ENCODE measurements at regions not wholly inside any gene's neighbourhood (a gene's known extent, or its start where the extent isn't known, plus 50 kb on each side); places are given as distances from the start of the nearest gene placed in this dataset.
"Not testable (repeated sequence)": the region's sequence is repeated elsewhere in the genome, so short reads cannot be mapped to it uniquely, and the experiment has no call there.

DNA sequence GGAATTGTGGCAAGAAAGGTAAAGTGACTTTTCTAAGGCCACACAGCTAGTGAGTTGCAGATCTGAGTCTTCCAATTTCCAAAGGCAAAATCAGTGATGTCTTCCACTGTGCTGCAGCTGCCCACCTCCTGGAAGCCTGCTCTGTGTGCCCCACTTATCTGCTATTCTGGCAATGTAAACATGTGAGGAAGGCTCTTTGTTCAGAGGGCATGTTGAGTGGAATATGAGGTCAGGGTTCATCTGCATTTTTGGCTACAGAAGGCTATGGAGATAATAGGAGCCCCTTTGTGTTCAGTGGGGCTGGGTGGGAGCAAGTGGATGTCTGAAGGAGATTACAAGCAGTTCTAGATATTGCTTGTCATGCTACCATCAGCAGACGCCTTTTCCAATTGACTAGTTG lies 396.2 kb downstream of the BUD13 start:
- Histone ChIP-seq H3K4me1 (no peaks in the 10 kb centered on the region), H3K27me3 (no peaks in the 10 kb centered on the region), H3K9me3 (replicated peaks) (no peaks in the 10 kb centered on the region), H3K4me3 (no peak overlapping the region), H3K27ac (no peak overlapping the region), H3K36me3 (no peaks in the 10 kb centered on the region)
- DNase-seq: no peak

GRCh38 chr11:116376054-116376453 lies 396.7 kb downstream of the BUD13 start:
- no peaks in the 10 kb centered on the region for H3K27me3 ChIP-seq
- no peak overlapping the region for H3K4me3 ChIP-seq
- no peak overlapping the region for H3K27ac ChIP-seq
- H3K4me1 ChIP-seq: no peaks in the 10 kb centered on the region
- H3K9me3 ChIP-seq (replicated peaks): no peaks in the 10 kb centered on the region
- DNase-seq: no peak
- H3K36me3 ChIP-seq: no peaks in the 10 kb centered on the region

DNA sequence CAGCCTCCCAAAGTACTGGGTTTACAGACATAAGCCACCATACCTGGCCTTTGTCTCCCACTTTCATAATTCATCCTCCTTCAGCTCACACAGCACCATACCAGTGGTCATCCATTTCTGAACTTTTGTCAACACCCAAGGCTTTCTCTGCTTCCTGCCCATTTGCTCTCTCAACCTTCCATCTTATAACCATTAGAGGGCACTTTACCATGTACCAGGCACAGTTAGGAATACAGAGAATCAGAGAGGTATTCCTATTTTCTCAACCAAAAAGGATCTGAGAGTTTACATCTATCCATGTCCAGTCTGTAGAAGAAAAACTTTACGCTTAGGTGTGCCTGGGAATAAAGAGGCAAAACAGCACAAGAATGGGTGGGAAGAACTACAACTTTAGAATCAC lies 397.6 kb downstream of the BUD13 start:
- no peak for DNase-seq
- Histone ChIP-seq H3K9me3 (replicated peaks) (no peaks in the 10 kb centered on the region), H3K36me3 (no peaks in the 10 kb centered on the region), H3K27ac (no peak overlapping the region), H3K4me1 (no peaks in the 10 kb centered on the region), H3K4me3 (no peak overlapping the region), H3K27me3 (no peaks in the 10 kb centered on the region)

DNA sequence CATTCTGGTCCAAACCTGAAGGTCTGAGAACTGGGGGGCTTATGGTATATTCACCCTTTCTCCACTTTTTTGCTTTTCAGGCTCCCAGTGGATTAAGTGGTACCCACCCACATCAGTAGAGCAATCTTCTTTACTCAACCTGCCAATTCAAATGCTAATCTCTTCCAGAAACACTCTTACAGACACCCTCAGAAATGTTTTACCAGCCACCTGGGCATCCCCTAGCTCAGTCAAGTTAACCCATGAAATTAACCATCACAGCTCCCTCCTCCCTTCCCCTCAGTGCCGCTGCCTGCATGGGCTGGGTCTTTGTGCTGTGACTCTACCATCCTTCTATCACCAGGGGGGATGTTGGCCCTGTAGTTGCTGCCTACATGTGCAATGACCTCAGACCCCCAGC lies 398.7 kb downstream of the BUD13 start:
- Histone ChIP-seq H3K27me3 (no peaks in the 10 kb centered on the region), H3K27ac (no peak overlapping the region)
- no peak for DNase-seq

GRCh38 chr11:116373104-116373944 lies 399.5 kb downstream of the BUD13 start:
- no peak for DNase-seq
- Histone ChIP-seq H3K4me3 (no peak overlapping the region), H3K27me3 (no peaks in the 10 kb centered on the region), H3K9me3 (replicated peaks) (no peaks in the 10 kb centered on the region), H3K36me3 (no peaks in the 10 kb centered on the region), H3K27ac (no peak overlapping the region), H3K4me1 (no peaks in the 10 kb centered on the region)

More for the DNA sequence above, 398.7 kb downstream of the BUD13 start:
- Histone ChIP-seq H3K9me3 (replicated peaks) (no peaks in the 10 kb centered on the region), H3K4me3 (no peak overlapping the region), H3K36me3 (no peaks in the 10 kb centered on the region), H3K4me1 (no peaks in the 10 kb centered on the region)

DNA sequence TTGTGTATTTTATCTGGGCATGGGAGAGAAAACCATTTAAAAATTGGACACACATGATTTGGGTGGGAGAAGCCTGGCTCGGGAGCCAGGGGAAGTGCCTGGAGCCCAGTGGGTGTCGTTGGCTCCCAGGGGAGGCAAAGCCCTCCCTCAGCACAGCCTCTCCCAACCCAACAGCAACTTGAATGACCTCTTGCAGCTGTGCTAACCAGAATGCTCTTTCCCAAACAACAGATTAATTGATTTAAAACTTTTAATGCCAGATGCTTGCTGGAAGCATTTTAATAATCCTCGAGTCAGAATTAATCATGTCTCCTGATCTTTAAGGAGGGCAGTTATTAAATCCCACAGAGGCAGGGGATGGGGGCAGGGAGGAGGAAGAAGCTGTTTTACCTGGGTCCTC lies 401.6 kb downstream of the BUD13 start:
- Histone ChIP-seq H3K27me3 (no peaks in the 10 kb centered on the region), H3K36me3 (no peaks in the 10 kb centered on the region), H3K27ac (no peak overlapping the region), H3K4me1 (no peaks in the 10 kb centered on the region), H3K9me3 (replicated peaks) (no peaks in the 10 kb centered on the region), H3K4me3 (no peak overlapping the region)
- DNase-seq: no peak

GRCh38 chr11:116368784-116369183 lies 404.0 kb downstream of the BUD13 start:
- H3K27ac ChIP-seq: no peak overlapping the region

GRCh38 chr11:116366980-116367645 lies 405.7 kb downstream of the BUD13 start:
- Histone ChIP-seq H3K4me1 (no peaks in the 10 kb centered on the region), H3K4me3 (no peak overlapping the region), H3K27me3 (no peaks in the 10 kb centered on the region), H3K27ac (no peak overlapping the region), H3K9me3 (replicated peaks) (no peaks in the 10 kb centered on the region), H3K36me3 (no peaks in the 10 kb centered on the region)
- no peak for DNase-seq

More at GRCh38 chr11:116368784-116369183, 404.0 kb downstream of the BUD13 start:
- Histone ChIP-seq H3K4me3 (no peak overlapping the region), H3K4me1 (no peaks in the 10 kb centered on the region), H3K36me3 (no peaks in the 10 kb centered on the region), H3K27me3 (no peaks in the 10 kb centered on the region), H3K9me3 (replicated peaks) (no peaks in the 10 kb centered on the region)
- DNase-seq: no peak

DNA sequence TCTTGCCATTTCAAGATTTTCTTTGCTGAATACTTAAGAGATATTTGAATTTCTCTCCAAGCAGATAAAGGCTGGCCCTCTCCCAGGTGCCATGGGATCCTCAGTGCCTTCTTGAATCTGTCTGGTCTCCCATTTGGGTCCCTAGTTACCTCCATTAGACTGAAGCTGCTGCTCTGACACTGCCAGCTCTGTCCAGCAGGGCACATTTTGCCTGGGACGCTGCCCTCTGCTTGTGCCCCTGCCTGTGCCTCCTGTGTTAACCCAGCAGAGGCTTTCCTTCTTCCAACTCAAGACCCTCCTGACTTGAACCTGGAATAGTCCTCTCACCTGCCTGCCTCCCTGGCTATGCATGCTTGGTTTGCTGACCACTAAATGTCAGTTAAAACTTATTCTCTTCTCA lies 406.3 kb downstream of the BUD13 start:
- no peaks in the 10 kb centered on the region for H3K36me3 ChIP-seq
- H3K27ac ChIP-seq: no peak overlapping the region
- H3K9me3 ChIP-seq (replicated peaks): no peaks in the 10 kb centered on the region
- H3K4me1 ChIP-seq: no peaks in the 10 kb centered on the region
- H3K4me3 ChIP-seq: no peak overlapping the region
- H3K27me3 ChIP-seq: no peaks in the 10 kb centered on the region
- DNase-seq: no peak

DNA sequence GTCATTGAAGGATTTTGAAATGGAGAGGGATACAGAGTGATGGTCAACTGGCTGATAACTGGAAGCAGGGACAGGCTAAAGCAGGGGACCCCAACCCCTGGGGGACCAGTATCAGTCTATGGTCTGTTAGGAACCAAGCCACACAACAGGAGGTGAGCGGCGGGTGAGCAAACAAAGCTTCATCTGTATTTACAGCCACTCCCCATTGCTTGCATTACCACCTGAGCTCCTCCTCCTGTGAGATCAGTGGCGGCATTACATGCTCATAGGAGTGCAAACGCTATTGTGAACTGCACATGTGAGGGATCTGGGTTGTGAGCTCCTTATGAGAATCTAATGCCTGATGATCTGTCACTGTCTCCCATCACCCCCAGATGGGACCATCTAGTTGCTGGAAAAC lies 407.9 kb downstream of the BUD13 start:
- not testable (repeated sequence) for H3K9me3 ChIP-seq (replicated peaks)

GRCh38 chr11:116364348-116364747 lies 408.4 kb downstream of the BUD13 start:
- Histone ChIP-seq H3K36me3 (no peaks in the 10 kb centered on the region), H3K9me3 (replicated peaks) (no peaks in the 10 kb centered on the region), H3K27me3 (no peaks in the 10 kb centered on the region), H3K27ac (no peak overlapping the region), H3K4me3 (no peak overlapping the region), H3K4me1 (no peaks in the 10 kb centered on the region)
- DNase-seq: no peak

More for the DNA sequence above, 407.9 kb downstream of the BUD13 start:
- not testable (repeated sequence) for H3K4me1 ChIP-seq, H3K27ac ChIP-seq, H3K4me3 ChIP-seq, H3K36me3 ChIP-seq, H3K27me3 ChIP-seq, DNase-seq

- Histone ChIP-seq H3K9me3 (replicated peaks) (no peaks in the 10 kb centered on the region), H3K27me3 (no peaks in the 10 kb centered on the region), H3K27ac (no peak overlapping the region), H3K36me3 (no peaks in the 10 kb centered on the region), H3K4me1 (no peaks in the 10 kb centered on the region), H3K4me3 (no peak overlapping the region)
- no peak for DNase-seq
Observed at GRCh38 chr11:116360221-116360941, 412.4 kb downstream of the BUD13 start.

DNA sequence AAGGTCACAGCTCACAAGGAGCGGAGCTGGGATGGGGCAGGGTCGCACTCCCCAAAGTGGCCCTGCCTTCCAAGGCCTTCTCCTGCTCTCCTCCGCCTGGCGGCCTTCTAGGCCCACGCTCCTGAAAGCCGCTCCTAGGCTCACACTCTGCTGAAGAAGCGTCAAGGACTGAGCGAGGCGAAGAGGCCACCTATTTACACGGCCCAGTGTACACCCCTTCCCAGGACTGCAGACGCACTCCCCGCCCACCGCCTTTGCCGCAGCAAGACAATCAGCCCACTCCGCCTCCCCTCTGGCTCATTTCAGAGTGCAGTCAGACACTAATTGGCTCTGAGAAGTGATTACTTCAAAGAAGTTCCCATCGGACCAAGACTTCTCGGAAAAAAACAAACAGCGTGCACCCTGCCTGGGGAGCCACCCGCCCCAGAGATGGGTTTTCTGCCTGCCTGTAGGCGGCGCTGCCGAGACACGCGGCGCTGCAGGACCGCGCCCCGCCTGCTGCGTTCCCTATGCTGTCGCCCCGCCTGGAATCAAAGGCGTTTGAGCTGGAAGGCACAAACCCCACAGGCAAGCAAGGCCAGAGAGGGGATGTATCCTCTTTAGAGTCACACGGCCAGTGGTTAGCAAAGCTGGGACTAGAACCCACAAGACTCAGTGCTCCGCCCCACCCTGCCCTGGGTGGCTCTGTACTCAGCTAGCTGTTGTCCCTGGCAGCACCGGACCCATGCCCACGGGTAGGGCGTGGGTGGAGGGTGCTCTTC lies 414.8 kb downstream of the BUD13 start:
- Histone ChIP-seq H3K27ac (no peak overlapping the region), H3K36me3 (no peaks in the 10 kb centered on the region), H3K27me3 (no peaks in the 10 kb centered on the region), H3K4me3 (no peak overlapping the region), H3K9me3 (replicated peaks) (no peaks in the 10 kb centered on the region), H3K4me1 (no peaks in the 10 kb centered on the region)
- no peak for DNase-seq

DNA sequence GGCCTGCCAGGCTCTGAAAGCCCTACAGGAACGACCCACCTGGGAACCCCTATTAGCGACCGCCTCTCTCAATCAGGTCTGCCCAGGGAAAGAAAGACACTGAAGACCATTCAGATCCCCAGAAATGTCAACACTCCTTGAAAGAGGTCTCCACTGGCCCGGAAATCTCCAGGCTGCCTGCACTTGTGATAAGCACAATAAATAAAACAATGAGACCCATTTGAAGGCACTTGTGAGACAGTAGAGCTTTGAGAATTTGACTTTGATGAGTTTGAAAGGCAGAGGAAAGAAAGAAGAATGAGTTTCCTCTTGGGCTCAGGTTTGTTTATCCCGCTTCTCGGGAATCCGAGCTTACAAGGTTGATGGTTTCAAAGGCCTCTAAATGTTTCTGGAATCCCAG lies 416.3 kb downstream of the BUD13 start:
- H3K4me3 ChIP-seq: no peak overlapping the region

More for the DNA sequence above, 416.3 kb downstream of the BUD13 start:
- no peak for DNase-seq
- Histone ChIP-seq H3K36me3 (no peaks in the 10 kb centered on the region), H3K9me3 (replicated peaks) (no peaks in the 10 kb centered on the region), H3K27me3 (no peaks in the 10 kb centered on the region), H3K27ac (no peak overlapping the region), H3K4me1 (no peaks in the 10 kb centered on the region)

Measured in SJCRH30 (cell line).